Neural progenitor cell (in vitro differentiated cells): ENCODE measurements at regions not wholly inside any gene's neighbourhood (a gene's known extent, or its start where the extent isn't known, plus 50 kb on each side); places are given as distances from the start of the nearest gene placed in this dataset.

ENCODE experiments used
- DNase-seq: peaks from one replicate; pipeline ENCODE4 v3.0.0-alpha.2; 2016; ENCODE audit warnings: low spot score
- H2AFZ ChIP-seq: fragments of 200-600 bp; sonication (generic); replicated peaks from 2 replicates; pipeline ENCODE4 v1.6.1; 2016; ENCODE audit warnings: antibody characterized with exemption
- H3F3A ChIP-seq: fragments of 200-600 bp; sonication (generic); 2 replicates; pipeline ENCODE4 v1.6.1; 2016; ENCODE audit warnings: antibody characterized with exemption, low read depth
- H3K27ac ChIP-seq: fragments of 200-600 bp; sonication (generic); 2 replicates; pipeline ENCODE4 v1.5.1; 2016; ENCODE audit warnings: mild to moderate bottlenecking
- H3K27me3 ChIP-seq: fragments of 200-600 bp; sonication (generic); 2 replicates; pipeline ENCODE4 v1.6.1; 2016; ENCODE audit warnings: mild to moderate bottlenecking, moderate library complexity
- H3K36me3 ChIP-seq: fragments of 200-600 bp; sonication (generic); 2 replicates; pipeline ENCODE4 v1.5.1; 2016
- H3K4me1 ChIP-seq: fragments of 200-600 bp; sonication (generic); 2 replicates; pipeline ENCODE4 v1.6.1; 2016; ENCODE audit warnings: mixed run types
- H3K4me2 ChIP-seq: fragments of 200-600 bp; sonication (generic); 2 replicates; pipeline ENCODE4 v1.6.1; 2016
- H3K4me3 ChIP-seq: fragments of 200-600 bp; sonication (generic); 2 replicates; pipeline ENCODE4 v1.5.1; 2016
- H3K79me2 ChIP-seq: fragments of 200-600 bp; sonication (generic); 2 replicates; pipeline ENCODE4 v1.6.1; 2016; ENCODE audit warnings: low read depth
- H3K9ac ChIP-seq: fragments of 200-600 bp; sonication (generic); 2 replicates; pipeline ENCODE4 v1.6.1; 2016
- H3K9me3 ChIP-seq: fragments of 200-600 bp; sonication (generic); 2 replicates; pipeline ENCODE4 v1.5.1; 2016; ENCODE audit warnings: low read depth
- H4K20me1 ChIP-seq: fragments of 200-600 bp; sonication (generic); 2 replicates; pipeline ENCODE4 v1.6.1; 2016; ENCODE audit warnings: low read depth
- H3K27ac Mint-ChIP-seq: 3 replicates; pipeline ENCODE4 v1.8.0; 2021; ENCODE audit warnings: mixed read lengths
- H3K27me3 Mint-ChIP-seq: 2 replicates; pipeline ENCODE4 v1.8.0; 2022; ENCODE audit warnings: low read depth, mild to moderate bottlenecking, inconsistent platforms, moderate library complexity, mixed read lengths; ENCODE audit not compliant: insufficient read depth
- H3K36me3 Mint-ChIP-seq: 3 replicates; pipeline ENCODE4 v1.8.0; 2021; ENCODE audit warnings: mixed read lengths
- H3K4me1 Mint-ChIP-seq: 3 replicates; pipeline ENCODE4 v1.8.0; 2021; ENCODE audit warnings: mixed read lengths
- H3K4me3 Mint-ChIP-seq: 3 replicates; pipeline ENCODE4 v1.8.0; 2021; ENCODE audit warnings: mild to moderate bottlenecking, moderate library complexity, mixed read lengths
- H3K9me3 Mint-ChIP-seq: 3 replicates; pipeline ENCODE4 v1.8.0; 2020; ENCODE audit warnings: mixed read lengths
- EZH2 ChIP-seq: fragments of 200-600 bp; sonication (generic); IDR thresholded peaks from 2 replicates; pipeline ENCODE4 v1.6.1; 2017; ENCODE audit warnings: antibody characterized with exemption, mild to moderate bottlenecking, moderate library complexity
- EZH2phosphoT487 ChIP-seq: fragments of 200-600 bp; sonication (generic); IDR thresholded peaks from 2 replicates; pipeline ENCODE4 v1.6.1; 2017; ENCODE audit warnings: antibody characterized with exemption
- TF ChIP-seq, protein P1 (sequence below): fragments of 200-600 bp; sonication (generic); IDR thresholded peaks from 2 replicates; pipeline ENCODE4 v1.5.1; 2017; ENCODE audit warnings: antibody characterized with exemption, mild to moderate bottlenecking

GRCh38 chr13:34139660-34140227 lies 321.8 kb downstream of the RFC3 start:
- no peak for DNase-seq
- Histone ChIP-seq H3K4me3 (no peak overlapping the region), H3K4me2 (no peak overlapping the region), H3K27me3 (no peaks in the 10 kb centered on the region), H2AFZ (no peak overlapping the region), H3K79me2 (no peaks in the 10 kb centered on the region), H3K9me3 (no peaks in the 10 kb centered on the region), H3K9ac (no peak overlapping the region), H3F3A (no peaks in the 10 kb centered on the region), H3K4me1 (no peaks in the 10 kb centered on the region), H3K27ac (no peak overlapping the region), H4K20me1 (no peaks in the 10 kb centered on the region), H3K36me3 (no peaks in the 10 kb centered on the region)
- Mint-ChIP-seq H3K27me3 (no peaks in the 10 kb centered on the region), H3K9me3 (no peaks in the 10 kb centered on the region), H3K36me3 (no peaks in the 10 kb centered on the region), H3K4me3 (no peak overlapping the region), H3K27ac (no peak overlapping the region), H3K4me1 (no peaks in the 10 kb centered on the region)
- TF ChIP-seq, protein P1, sequence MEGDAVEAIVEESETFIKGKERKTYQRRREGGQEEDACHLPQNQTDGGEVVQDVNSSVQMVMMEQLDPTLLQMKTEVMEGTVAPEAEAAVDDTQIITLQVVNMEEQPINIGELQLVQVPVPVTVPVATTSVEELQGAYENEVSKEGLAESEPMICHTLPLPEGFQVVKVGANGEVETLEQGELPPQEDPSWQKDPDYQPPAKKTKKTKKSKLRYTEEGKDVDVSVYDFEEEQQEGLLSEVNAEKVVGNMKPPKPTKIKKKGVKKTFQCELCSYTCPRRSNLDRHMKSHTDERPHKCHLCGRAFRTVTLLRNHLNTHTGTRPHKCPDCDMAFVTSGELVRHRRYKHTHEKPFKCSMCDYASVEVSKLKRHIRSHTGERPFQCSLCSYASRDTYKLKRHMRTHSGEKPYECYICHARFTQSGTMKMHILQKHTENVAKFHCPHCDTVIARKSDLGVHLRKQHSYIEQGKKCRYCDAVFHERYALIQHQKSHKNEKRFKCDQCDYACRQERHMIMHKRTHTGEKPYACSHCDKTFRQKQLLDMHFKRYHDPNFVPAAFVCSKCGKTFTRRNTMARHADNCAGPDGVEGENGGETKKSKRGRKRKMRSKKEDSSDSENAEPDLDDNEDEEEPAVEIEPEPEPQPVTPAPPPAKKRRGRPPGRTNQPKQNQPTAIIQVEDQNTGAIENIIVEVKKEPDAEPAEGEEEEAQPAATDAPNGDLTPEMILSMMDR: no peak
- no peak for TF ChIP-seq EZH2
- no peak for TF ChIP-seq EZH2phosphoT487

- Mint-ChIP-seq H3K36me3 (no peaks in the 10 kb centered on the region), H3K27ac (no peak overlapping the region), H3K4me1 (no peaks in the 10 kb centered on the region), H3K27me3 (no peaks in the 10 kb centered on the region), H3K4me3 (no peak overlapping the region), H3K9me3 (no peaks in the 10 kb centered on the region)
- no peak for DNase-seq
- no peak overlapping the region for H3K4me3 ChIP-seq
- no peak overlapping the region for H2AFZ ChIP-seq
- no peaks in the 10 kb centered on the region for H3K9me3 ChIP-seq
- no peaks in the 10 kb centered on the region for H3K36me3 ChIP-seq
- TF ChIP-seq, protein P1: no peak
- TF ChIP-seq EZH2: no peak
- no peak for TF ChIP-seq EZH2phosphoT487
- no peak overlapping the region for H3K9ac ChIP-seq
- no peaks in the 10 kb centered on the region for H3K4me1 ChIP-seq
- no peaks in the 10 kb centered on the region for H4K20me1 ChIP-seq
- H3K27me3 ChIP-seq: no peaks in the 10 kb centered on the region
- H3K27ac ChIP-seq: no peak overlapping the region
- H3K79me2 ChIP-seq: no peaks in the 10 kb centered on the region
- no peaks in the 10 kb centered on the region for H3F3A ChIP-seq
- no peak overlapping the region for H3K4me2 ChIP-seq
Measured at GRCh38 chr13:34143637-34144036, 325.7 kb downstream of the RFC3 start.

DNA sequence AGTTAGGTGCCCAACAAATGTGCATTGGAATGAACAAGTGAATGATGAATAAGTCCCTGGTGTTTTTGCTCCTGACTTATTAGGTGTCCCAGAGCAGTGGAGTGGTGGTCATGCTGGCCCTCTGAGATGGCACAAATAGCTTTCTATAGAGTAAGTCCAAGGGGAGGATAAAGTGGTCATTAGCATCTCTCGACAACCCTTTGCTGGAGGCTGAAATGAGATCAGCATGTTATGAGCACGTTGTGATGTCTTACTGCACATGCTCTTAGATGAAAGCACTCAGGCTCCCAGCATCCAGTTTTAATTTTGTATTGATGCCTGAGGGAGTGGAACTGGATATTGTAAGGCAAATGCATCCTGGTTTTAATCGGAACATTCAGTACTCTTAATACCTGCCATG lies 326.2 kb downstream of the RFC3 start:
- H3F3A ChIP-seq: no peaks in the 10 kb centered on the region
- H3K79me2 ChIP-seq: no peaks in the 10 kb centered on the region
- Mint-ChIP-seq H3K27me3 (no peaks in the 10 kb centered on the region), H3K27ac (no peak overlapping the region), H3K36me3 (no peaks in the 10 kb centered on the region), H3K4me3 (no peak overlapping the region), H3K4me1 (no peaks in the 10 kb centered on the region), H3K9me3 (no peaks in the 10 kb centered on the region)
- no peak overlapping the region for H3K4me2 ChIP-seq
- no peaks in the 10 kb centered on the region for H3K27me3 ChIP-seq
- no peak overlapping the region for H3K9ac ChIP-seq
- H2AFZ ChIP-seq: no peak overlapping the region
- TF ChIP-seq, protein P1: no peak
- TF ChIP-seq EZH2: no peak
- TF ChIP-seq EZH2phosphoT487: no peak
- no peaks in the 10 kb centered on the region for H3K4me1 ChIP-seq
- H3K4me3 ChIP-seq: no peak overlapping the region
- no peaks in the 10 kb centered on the region for H4K20me1 ChIP-seq
- no peaks in the 10 kb centered on the region for H3K36me3 ChIP-seq
- no peak overlapping the region for H3K27ac ChIP-seq
- DNase-seq: no peak
- H3K9me3 ChIP-seq: no peaks in the 10 kb centered on the region
